Activated gamma-delta T cell (primary cell): ENCODE measurements at regions not wholly inside any gene's neighbourhood (a gene's known extent, or its start where the extent isn't known, plus 50 kb on each side); places are given as distances from the start of the nearest gene placed in this dataset.

Experiments used
- DNase-seq: peaks from one replicate; lab custom pipeline; 2025; lab: John Stamatoyannopoulos, UW

DNA sequence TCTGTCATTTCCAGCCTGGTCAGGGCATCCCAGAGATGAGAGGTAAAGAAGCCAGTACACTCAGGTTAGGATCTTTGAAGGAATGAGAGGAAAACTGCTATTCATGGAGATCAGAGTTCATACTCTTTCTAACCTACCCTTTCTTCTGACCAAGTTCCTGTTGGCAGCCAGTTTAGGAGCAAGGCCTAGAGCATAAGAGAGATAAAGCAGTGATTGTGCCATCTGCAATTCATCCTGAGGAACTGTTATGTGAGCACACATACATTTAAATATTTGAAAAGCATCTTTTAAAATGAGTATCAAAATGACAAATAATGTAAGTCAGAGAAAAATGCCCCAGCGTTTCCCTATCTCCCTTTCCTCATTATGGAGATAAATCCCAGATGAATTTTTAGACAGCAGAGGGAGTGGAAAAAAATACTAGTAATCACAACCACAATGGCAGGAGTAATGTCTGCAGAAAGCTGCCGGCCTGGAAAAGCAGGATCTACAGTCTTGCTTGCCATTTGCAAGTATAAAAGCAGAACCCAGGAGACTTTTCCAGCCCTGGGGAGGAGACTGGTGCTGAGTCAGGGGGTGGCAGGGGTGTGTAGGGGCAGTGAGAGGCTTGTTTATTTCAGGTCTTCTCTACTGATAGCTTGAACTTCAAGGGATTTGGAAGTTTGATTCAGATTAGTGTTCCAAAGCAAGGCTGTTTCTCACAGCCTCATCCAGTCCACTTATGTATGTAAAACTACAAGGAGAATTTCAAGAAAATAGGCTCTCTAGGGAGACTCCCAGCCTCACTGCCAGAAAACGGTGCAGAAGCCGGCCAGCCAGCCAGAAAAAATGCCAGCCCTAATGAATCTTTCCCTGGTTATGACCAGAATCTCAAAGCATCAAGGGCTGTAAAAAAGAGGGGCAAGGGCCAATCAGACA lies 1052.4 kb downstream of the TUSC7 start:
- DNase-seq, result no peak

DNA sequence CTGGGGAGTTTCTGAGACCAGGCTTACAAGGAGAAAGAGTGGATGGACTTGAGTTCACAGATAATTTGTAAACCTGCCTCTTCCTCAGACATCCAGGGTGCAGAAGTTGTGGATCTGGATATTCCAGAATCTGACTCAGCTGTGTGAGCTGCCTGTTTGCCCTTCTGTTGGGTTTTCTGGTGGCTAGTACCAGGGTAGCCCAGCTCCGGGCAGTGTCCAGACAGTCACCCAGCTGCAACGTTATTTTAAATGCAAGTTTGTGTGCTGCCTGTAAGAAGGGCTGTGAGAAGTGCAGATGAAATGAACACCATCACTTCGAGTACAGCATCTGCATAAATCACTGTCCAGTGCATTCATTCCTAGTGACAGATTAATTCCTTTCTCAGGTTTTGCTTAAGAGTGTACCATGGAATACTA lies 1053.0 kb downstream of the TUSC7 start:
- no peak for DNase-seq

DNA sequence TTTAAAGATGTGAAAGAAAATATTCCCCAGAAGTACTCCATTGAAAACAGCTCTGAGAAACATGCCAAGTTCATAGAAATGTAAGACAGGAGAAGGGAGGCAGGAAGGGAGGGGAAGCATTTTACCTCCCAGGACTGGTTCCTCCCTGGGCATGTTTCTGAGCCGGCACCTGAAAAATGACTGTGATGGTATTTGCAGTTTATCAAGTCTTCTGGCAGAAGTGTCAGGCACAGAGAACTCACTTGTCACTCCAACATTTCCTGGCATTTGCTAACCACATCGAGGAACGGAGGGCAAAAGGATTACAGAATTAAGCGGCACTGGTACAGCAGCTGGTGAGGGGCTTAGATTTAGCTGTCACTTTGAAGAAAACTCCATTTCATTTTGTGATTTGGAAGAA lies 1054.0 kb downstream of the TUSC7 start:
- DNase-seq, result no peak

DNA sequence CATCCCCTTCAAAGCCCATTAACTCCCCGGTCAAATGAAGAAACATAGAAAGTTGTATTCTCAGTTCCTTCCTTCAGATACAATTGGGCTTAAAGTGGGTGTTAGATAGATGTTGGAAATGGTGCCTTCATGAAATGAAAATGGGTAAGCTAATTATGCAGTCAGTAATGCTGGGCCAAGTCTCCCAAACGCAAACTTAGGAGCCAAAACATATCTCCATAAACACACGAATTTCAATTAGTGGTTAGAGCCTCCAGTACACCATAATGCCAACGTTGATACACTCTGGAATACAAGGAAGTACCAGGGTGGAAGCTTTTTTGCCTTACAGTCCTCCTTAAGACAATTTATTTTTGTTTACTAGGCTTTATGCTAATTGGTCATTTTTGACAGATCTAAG lies 1059.0 kb downstream of the TUSC7 start:
- no peak for DNase-seq

DNA sequence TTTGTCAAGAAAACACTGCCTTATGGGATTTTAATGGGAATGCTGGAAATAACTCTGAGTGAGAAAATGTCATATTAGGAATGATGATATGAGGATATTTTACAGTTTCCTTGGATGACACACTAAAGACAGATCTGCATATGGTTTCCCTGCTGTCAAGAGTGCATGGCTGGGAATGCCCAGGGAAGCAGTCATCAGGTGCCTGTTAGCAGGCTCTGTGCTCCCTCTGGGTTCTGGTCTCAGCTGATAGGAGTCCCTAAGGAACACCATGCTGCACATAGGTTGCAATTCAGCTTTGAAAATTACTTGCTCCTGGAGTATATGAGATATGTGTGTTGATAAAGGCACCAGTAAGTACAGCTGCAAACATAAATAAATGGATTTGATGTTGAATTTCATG lies 1064.6 kb downstream of the TUSC7 start:
- DNase-seq, result no peak

DNA sequence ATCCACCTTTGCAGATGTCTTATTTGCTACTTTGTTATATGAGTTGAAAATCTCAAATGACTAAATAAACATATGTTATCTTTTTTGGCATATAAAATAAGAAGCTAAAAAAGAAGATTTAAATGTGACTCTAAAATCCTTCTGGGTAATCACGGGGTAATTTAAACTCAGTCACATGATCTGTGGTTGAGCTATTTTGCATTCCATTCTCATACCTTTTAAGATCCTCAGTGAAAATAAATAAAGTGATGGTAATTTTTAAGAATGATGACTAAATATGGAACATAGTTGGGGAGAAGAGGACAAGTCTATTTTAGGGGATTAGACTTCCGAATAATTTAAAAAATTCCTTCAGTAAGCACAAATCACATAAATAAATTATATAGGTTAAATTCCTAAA lies 1076.8 kb downstream of the TUSC7 start:
- no peak for DNase-seq

DNA sequence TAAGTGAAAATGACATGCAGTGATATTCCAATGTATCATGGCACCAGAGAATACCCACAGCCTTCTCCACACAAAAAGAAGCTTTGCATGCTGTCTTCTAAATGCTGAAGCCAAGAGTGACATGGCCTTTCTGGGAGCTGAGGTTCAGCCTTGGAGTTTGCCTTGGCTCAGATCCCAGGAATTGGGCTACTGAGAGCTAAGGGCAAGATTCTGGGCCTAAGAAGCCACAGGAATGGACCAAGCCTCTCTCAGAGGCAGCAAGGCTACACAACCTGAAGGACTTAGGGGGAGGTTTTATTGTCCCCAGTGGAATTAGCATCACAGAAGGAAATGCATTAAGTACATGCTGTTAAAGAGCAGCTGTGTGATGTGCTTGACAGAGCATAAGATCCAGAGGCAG lies 1078.5 kb downstream of the TUSC7 start:
- DNase-seq, result no peak

DNA sequence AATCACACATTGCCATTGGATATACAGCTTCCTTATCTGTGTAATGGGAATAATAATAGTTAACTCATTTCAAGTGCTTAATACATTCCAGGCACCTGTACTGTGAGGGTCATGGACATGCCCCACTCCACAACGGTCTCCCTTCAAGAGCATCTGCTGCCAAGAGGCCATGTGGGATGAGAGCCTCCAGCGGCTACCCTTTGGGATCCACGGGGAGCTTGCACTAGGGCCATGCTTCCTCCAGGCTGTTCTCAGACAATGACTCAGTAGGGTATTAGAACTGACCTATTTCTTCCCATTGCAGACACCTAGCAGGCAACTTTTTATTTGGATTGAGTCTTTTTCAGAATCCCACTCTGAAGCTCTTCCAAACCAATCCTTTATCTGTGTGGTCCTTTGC lies 1078.9 kb downstream of the TUSC7 start:
- no peak for DNase-seq

DNA sequence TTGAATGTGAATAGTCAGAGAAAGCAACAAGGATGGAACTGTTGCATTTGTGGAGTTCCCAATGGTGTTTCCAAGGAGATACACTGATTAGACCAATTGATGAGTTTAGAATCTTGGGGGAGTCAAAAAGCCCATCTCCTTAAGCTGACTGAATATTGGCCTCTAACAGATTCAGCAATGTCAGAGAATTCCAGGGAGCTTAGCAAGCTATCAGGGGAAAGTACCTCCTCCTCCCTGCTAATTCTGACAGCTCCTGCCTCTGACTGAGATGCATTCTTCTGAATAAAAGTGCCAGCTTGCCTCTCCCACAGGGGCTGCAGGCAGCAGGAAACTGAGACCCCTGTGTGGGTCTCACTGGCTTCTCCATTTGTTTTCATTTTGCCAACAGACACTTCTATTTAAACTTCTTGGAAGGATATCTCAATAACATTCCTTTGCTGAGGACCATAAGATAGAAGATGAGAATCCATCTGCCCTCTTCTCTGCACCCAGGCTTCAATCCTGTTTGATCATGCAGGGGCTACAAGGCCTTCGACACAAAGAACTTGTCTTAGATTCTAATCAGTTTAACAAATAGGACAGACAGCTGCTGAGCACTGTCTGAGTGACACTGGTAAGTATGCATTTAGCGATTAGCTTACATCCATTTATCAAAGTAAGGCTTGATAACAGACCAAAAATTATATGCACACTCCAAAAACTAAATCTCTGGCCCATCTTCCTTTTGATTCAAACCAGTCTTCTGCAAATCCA lies 1080.8 kb downstream of the TUSC7 start:
- DNase-seq, result no peak

DNA sequence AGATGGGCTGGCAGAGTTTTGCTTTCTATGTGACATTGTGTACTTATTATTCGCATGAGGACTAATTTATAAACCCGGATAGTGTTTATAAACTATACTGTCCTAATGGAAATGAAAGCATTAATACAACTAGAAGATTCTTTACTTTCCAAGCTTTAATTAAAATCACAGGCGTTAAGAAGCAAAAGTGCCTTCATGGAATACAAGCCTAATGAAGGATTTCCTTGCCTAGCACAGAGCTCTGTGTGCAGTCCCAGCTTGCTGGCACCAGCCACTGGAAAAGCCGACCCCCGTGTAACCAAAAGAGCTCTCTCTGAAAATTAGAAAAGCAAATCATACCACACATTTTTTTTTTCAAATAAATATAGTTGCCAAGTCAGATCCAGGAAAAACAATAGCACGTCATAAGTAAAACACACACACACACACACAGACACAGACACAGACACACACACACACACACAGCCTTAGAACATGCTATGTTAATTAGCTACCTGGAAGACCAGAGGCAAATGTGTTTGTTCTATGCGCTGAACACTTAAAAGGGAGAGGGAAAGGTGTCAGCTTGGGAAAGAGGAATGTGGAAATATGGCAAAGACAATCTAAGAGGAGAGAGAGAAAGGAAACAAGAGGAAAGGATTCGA lies 1084.2 kb downstream of the TUSC7 start:
- no peak for DNase-seq

DNA sequence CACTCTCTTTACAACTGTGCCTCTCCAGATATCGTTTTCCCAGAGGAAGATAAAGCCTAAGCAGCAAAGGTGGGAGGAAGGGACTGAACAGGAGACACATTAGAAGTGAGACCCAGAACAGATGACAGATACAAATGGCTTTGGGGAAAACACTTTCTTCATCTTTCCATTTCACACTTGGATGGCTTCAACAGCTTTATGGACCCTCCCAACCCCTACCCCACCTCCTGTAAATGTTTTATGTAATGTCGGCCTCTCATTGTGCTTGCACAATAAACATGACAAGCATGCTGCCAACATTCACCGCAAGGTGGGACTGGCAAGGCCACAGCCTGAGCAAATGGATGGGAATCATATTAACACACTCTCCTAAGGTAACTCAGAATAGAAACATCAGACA lies 1088.6 kb downstream of the TUSC7 start:
- DNase-seq, result no peak

DNA sequence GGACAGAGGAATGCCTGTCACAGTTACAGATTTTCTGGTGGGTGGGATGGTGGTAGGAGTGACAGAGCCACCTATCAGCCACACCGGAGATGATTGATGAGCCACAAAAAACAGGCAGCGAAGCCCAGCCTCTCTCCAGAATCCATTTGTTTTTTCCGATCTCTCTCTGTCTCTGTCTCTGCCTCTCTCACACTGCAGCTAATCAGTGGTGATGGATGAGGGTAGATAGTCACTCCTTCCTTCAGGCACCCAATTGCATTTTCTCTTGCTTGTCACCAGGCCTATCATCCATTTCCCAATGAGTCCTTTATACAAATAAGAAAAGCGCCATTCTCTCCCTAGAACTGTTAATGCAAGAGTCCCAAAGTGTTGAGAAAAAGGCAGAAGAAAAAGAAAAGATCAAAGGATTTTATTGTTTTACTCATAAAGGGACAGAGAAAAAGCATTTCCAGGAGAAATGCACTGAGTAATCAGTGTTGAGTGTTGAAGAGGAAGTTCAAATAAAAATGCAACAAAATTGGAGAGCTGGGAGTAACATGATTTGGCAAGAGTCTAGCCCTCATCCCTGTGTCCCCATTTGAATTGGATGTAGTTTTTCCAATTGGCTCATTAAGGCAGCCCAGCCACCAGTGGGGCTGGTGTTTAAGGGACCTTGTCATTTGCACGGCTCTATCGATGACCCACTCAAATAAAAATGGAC lies 1089.3 kb downstream of the TUSC7 start:
- no peak for DNase-seq

DNA sequence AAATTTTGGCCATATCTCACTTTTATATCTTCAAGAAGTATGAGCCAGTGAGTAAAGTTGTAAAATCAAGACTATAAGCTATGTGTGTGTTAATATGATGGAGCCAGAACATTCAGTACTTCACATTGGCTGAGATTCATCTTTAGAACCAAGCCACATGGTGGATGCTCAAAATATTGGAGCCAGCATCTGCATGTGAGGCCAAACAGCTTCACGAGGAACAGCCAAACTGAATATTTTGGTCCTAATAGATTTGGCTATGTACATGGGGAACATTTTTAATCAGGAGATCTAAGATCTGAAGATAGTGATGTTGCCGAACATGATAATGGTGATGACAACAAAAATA lies 1089.8 kb downstream of the TUSC7 start:
- no peak for DNase-seq

DNA sequence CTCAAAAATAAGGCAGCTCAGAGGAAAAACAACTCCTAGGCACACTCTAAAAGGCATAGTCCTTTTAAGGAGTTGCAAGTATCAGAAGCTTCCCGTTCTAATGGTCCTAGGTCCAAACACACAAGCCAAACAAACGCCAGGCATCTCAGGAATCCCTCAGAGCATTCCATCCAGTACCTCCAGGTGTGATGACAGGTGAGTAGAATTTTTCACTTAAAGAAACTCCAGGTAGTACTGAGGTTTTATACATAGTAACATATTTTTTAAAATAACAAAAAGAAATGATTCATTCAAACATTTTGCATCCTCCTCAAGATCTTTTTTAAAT lies 1092.3 kb downstream of the TUSC7 start:
- no peak for DNase-seq

DNA sequence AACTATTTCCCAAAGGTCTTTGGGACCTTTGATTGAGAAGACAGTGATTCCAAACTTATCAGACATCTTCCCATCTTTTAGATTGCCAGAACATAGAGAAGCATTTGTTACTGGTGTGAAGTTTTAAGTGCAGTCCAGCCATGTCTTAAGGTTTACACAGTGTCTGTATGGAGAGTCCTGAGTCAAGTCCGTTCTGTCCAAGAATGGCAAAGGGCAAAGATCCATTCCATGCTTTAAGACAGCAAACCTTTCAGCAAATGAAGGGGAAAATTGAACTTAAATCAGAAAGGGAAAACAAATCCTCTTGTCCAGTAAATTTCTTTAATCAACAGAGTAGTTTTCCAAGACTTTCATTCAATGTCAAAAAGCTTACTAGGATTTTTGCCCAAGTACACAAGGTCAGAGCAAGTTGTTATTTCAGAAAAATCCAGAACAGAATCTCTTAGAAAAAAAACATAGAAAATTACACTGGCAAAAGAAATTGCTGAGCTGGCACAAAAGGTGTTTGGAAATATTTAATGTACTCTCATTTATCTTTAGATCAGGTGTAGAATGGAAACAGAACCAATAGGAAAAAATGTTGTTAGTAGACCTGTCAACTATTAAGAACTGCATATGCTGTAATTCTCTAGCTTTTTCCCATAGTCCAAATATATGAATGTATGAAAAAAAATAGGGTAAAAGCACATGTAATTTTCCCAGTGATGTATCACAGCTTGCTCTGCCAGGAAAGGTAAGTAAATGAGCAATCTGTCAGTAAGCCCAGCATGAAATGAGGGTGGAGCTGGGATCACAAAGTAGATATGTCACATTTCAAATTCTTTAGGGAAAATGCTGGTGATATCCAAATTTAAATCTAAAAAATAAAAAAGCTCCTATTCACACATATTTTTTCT lies 1099.9 kb downstream of the TUSC7 start:
- no peak for DNase-seq

DNA sequence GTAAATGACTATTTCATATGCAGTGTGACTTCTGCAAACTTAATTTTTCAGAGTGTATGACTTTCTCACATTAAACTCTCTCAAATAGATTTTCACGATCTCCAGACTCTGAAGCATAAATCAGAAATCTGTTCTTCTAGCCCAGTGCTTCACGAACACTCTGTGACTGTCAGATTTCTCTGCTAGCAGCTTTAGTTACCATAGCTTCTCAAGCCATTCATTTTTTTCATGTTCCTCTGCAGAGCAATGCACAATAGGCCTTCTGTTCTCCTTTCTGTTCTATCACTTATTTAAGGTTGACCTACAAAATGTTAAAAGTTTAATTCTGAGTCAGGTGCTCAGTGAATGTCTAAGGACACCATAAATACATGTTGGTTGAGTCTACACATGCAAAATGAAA lies 1102.2 kb downstream of the TUSC7 start:
- no peak for DNase-seq

DNA sequence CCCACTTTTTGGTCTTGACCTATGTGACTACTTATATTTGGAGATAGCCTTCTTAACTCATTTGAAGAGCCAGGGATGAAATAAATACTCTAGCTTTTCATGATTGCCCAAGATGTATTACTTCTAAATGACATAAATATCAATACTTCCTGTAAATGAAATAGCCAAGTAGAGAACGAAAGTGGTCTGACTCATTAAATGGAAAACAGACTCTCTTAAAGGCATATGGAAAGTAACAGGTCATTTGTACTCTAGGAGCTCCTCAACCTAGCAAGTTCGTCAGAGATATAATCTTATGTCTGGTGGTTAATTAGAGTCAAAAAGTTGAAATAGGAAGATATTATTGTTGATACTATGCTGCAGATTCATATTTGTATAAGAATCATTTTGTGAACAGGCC lies 1105.4 kb downstream of the TUSC7 start:
- DNase-seq, result no peak

DNA sequence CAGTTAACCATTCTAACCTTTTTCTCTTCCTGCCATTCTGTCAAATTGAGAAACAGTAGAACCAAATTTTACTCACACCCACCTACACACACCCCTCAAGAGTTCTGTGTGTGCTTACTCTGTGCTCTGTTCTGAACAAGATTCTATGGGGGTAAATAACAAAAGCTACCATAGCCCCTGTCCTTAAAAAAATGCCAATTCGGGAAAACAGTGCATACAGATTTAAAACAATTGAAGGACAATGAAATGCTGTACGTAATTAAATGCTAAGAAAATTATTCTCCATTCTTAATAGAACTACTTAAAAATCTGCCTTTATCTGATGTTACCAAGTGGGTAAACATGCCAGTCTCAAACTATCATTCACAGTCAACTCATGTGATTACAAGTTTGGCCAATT lies 1107.5 kb downstream of the TUSC7 start:
- DNase-seq, result no peak

DNA sequence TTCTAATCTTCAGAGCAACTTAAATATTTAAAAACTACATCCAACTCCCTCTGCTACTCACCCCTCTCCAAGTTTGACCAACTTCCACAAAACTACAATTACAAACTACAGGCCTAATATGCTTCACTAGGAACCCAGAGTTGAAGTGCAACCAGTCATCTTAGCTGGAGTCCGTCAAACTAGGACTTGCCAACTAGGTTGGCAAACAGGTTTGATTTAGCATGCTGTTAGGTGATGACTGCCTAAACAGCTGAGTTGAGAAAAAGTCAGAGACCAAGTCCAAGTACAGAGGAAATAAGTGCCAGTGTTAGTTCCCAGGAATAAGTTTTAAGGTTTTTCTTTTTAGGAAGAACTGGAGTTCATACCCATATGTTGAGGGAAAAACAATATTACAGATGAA lies 1109.0 kb downstream of the TUSC7 start:
- no peak for DNase-seq

DNA sequence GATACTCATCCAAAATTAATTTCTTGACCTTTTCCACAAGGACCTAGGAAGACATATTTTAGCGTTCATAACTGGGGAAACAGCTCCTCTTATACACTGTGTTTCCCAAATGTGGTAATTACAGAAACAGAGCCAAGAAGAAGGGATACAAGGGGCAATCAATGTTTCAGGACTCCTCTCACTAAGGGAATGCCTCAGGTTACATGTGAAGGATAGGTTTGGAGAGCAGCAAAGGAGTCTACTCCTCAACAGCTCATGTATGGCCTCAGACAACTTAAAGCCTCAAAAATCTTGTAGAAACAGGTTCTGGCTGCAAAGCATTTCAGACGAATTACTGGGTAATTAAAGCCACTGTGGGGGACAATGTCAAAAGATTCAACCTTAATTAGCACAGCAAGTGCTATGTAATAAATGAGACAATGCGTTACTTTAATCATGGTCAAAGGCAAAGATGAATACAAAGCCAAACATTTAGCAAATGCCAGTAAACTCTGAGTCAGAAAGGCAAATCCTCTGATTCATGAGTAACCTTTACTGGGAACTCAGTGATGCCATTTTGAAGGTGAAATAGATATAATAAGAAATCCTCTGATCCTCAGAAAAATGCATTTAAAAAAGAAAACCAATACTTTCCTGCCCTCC lies 1111.2 kb downstream of the TUSC7 start:
- DNase-seq, result no peak

DNA sequence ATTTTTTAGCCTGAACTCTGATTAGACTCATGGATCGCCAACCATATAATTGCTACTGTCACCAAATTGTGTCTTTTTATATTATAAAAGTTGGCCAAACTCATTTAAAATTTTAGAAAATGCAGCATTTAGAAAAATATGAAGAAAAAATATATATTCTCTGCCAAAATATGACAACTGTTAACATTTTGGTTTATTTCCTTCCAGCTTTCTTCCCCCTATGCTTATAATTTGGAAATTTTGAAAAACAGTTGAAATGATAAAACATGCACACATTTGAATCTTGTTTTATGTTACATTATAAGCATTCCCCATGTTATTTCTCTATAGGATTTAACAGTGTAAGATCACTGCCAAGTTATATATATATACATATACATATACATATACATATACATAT lies 1112.8 kb downstream of the TUSC7 start:
- no peak for DNase-seq
